ENCODE measurements at regions not wholly inside any gene's neighbourhood (a gene's known extent, or its start where the extent isn't known, plus 50 kb on each side); places are given as distances from the start of the nearest gene placed in this dataset.
A peak's percentile ranks its signal among the peaks of the same experiment; 100 is the strongest.

- Histone ChIP-seq H3K27me3 (peaks cover 0 to 62% of the 10 kb centered on the region in 2 donors), H3K36me3 (no peaks in the 10 kb centered on the region), H3K4me3 (no peak overlapping the region), H3K27ac (no peak overlapping the region), H3K9me3 (no peaks in the 10 kb centered on the region), H3K4me1 (peaks cover 0 to 19% of the 10 kb centered on the region in 2 donors)
- no peak for DNase-seq (ENCODE audit: low spot score in 2 of 2)
- TF ChIP-seq CTCF (IDR thresholded peaks at IDR 0.05) = no peak
- no peak for TF ChIP-seq POLR2A (IDR thresholded peaks at IDR 0.05)
- TF ChIP-seq POLR2AphosphoS5 (IDR thresholded peaks at IDR 0.05) = no peak
- intact Hi-C loops (cut with DNase I; ENCODE audit: low total_unique reads) = no loop called here
Observed at GRCh38 chr9:135279834-135280393, 192.4 kb downstream of the OLFM1 start.

- DNase-seq (ENCODE audit: low spot score in 2 of 2) = no peak
- no peak overlapping the region for H3K27ac ChIP-seq
- H3K36me3 ChIP-seq = no peaks in the 10 kb centered on the region
- peaks cover 0 to 18% of the 10 kb centered on the region in 2 donors for H3K4me1 ChIP-seq
- H3K9me3 ChIP-seq = no peaks in the 10 kb centered on the region
- intact Hi-C loops (cut with DNase I; ENCODE audit: low total_unique reads) = no loop called here
- peaks cover 0 to 56% of the 10 kb centered on the region in 2 donors for H3K27me3 ChIP-seq
- TF ChIP-seq POLR2A (IDR thresholded peaks at IDR 0.05) (no peak), CTCF (IDR thresholded peaks at IDR 0.05) (no peak), POLR2AphosphoS5 (IDR thresholded peaks at IDR 0.05) (no peak)
- no peak overlapping the region for H3K4me3 ChIP-seq
Observed at GRCh38 chr9:135280666-135281065, 193.2 kb downstream of the OLFM1 start.

GRCh38 chr9:135281151-135281550 lies 193.7 kb downstream of the OLFM1 start:
- intact Hi-C loops (cut with DNase I; ENCODE audit: low total_unique reads) = no loop called here
- no peak overlapping the region for H3K27ac ChIP-seq
- TF ChIP-seq POLR2A (IDR thresholded peaks at IDR 0.05) (no peak), POLR2AphosphoS5 (IDR thresholded peaks at IDR 0.05) (no peak), CTCF (IDR thresholded peaks at IDR 0.05) (no peak)
- DNase-seq (ENCODE audit: low spot score in 2 of 2) = no peak
- H3K4me3 ChIP-seq = no peak overlapping the region
- peaks cover 0 to 53% of the 10 kb centered on the region in 2 donors for H3K27me3 ChIP-seq
- H3K9me3 ChIP-seq = no peaks in the 10 kb centered on the region
- peaks cover 0 to 13% of the 10 kb centered on the region in 2 donors for H3K4me1 ChIP-seq
- no peaks in the 10 kb centered on the region for H3K36me3 ChIP-seq

GRCh38 chr9:135281791-135282737 lies 194.6 kb downstream of the OLFM1 start:
- Histone ChIP-seq H3K9me3 (no peaks in the 10 kb centered on the region), H3K27me3 (peaks cover 0 to 52% of the 10 kb centered on the region in 2 donors), H3K4me3 (no peak overlapping the region), H3K27ac (no peak overlapping the region), H3K4me1 (peaks cover 0 to 11% of the 10 kb centered on the region in 2 donors), H3K36me3 (no peaks in the 10 kb centered on the region)
- TF ChIP-seq CTCF (IDR thresholded peaks at IDR 0.05) (no peak), POLR2A (IDR thresholded peaks at IDR 0.05) (no peak), POLR2AphosphoS5 (IDR thresholded peaks at IDR 0.05) (no peak)
- DNase-seq (ENCODE audit: low spot score in 2 of 2) = peak; percentile 80 to 91
- intact Hi-C loops (cut with DNase I; ENCODE audit: low total_unique reads) = no loop called here

- Histone ChIP-seq H3K4me1 (peaks cover 0 to 11% of the 10 kb centered on the region in 2 donors), H3K27ac (no peak overlapping the region), H3K27me3 (peaks cover 0 to 48% of the 10 kb centered on the region in 2 donors), H3K9me3 (no peaks in the 10 kb centered on the region), H3K4me3 (no peak overlapping the region), H3K36me3 (no peaks in the 10 kb centered on the region)
- TF ChIP-seq CTCF (IDR thresholded peaks at IDR 0.05) = no peak
- TF ChIP-seq POLR2AphosphoS5 (IDR thresholded peaks at IDR 0.05) = no peak
- no peak for TF ChIP-seq POLR2A (IDR thresholded peaks at IDR 0.05)
- no peak for DNase-seq (ENCODE audit: low spot score in 2 of 2)
- intact Hi-C loops (cut with DNase I; ENCODE audit: low total_unique reads) = no loop called here
Observed at GRCh38 chr9:135282808-135283207, 195.3 kb downstream of the OLFM1 start.

All from breast epithelium (tissue), 4 donors.